ENCODE measurements at regions not wholly inside any gene's neighbourhood (a gene's known extent, or its start where the extent isn't known, plus 50 kb on each side); places are given as distances from the start of the nearest gene placed in this dataset.

GRCh38 chr9:16960084-16960483, 89.6 kb upstream of the BNC2 start:
- no peak for TF ChIP-seq CTCF (IDR thresholded peaks at IDR 0.05)
- TF ChIP-seq POLR2A (IDR thresholded peaks at IDR 0.05), result no peak
